Gastrocnemius medialis (tissue), 4 donors: ENCODE measurements at regions not wholly inside any gene's neighbourhood (a gene's known extent, or its start where the extent isn't known, plus 50 kb on each side); places are given as distances from the start of the nearest gene placed in this dataset.

Source experiments
- ATAC-seq, 2 donors: fragments of 150-250 bp; one replicate each; pipeline ENCODE4 v1.9.1; 2016
- DNase-seq, 2 donors: peaks; one replicate each; pipeline ENCODE4 v3.0.0-alpha.2; 2019
- H3K27ac ChIP-seq, 4 donors: fragments of 200-600 bp; sonication (generic); 1 replicate in 1 of 4; 2 replicates in 3 of 4; pipeline ENCODE4 v1.5.1; 2016 to 2018; ENCODE audit warnings: mild to moderate bottlenecking in 2 of 4, moderate library complexity in 1 of 4
- H3K27me3 ChIP-seq, 3 donors: fragments of 200-600 bp; sonication (generic) in 2 of 3; 1 replicate in 1 of 3; 2 replicates in 2 of 3; pipeline versions ENCODE4 v1.5.1 to v1.6.0; 2016 to 2019; ENCODE audit warnings: mild to moderate bottlenecking in 1 of 3, moderate library complexity in 1 of 3
- H3K36me3 ChIP-seq, 2 donors: fragments of 200-600 bp; sonication (generic) in 1 of 2; one replicate each; pipeline ENCODE4 v1.5.1; 2017 to 2018
- H3K4me1 ChIP-seq, 2 donors: fragments of 200-600 bp; sonication (generic) in 1 of 2; one replicate each; pipeline ENCODE4 v1.5.1; 2016 to 2017; ENCODE audit warnings: mild to moderate bottlenecking in 2 of 2
- H3K4me3 ChIP-seq, 4 donors: fragments of 200-600 bp; sonication (generic) in 3 of 4; 1 replicate in 1 of 4; 2 replicates in 3 of 4; pipeline ENCODE4 v1.5.1; 2016 to 2019; ENCODE audit warnings: mild to moderate bottlenecking in 2 of 4
- H3K9me3 ChIP-seq, 3 donors: fragments of 200-600 bp; sonication (generic) in 2 of 3; 1 replicate in 1 of 3; 2 replicates in 2 of 3; pipeline ENCODE4 v1.5.1; 2016 to 2019
- POLR2A ChIP-seq, 2 donors: fragments of 450-650 bp; IDR thresholded peaks; one replicate each; pipeline ENCODE4 v1.6.1; 2017; ENCODE audit warnings: antibody characterized with exemption in 2 of 2, mild to moderate bottlenecking in 2 of 2, moderate library complexity in 2 of 2
- in situ Hi-C, 4 donors: fragments of 200-750 bp; cut with MboI; loops; one replicate each; pipeline versions ENCODE4 v1.15.0 to v1.8.0; 2017; ENCODE audit warnings: low sequenced_read_pairs in 4 of 4
- intact Hi-C: fragments of 100-400 bp; cut with DNase I; formaldehyde crosslinking; loops from one replicate; pipeline ENCODE4 v1.15.1; 2023; ENCODE audit warnings: low total_unique reads
- TF ChIP-seq, protein P1 (sequence below), 5 experiments: fragments of 450-650 bp in 3 of 5; fragments of 200-600 bp in 2 of 5; sonication (generic) in 2 of 5; IDR thresholded peaks in 4 of 5; conservative IDR thresholded peaks in 1 of 5; 1 replicate in 4 of 5; 2 replicates in 1 of 5; pipeline ENCODE4 v1.5.1; 2016 to 2019; ENCODE audit warnings: antibody characterized with exemption in 5 of 5, mild to moderate bottlenecking in 3 of 5, moderate library complexity in 3 of 5

DNA sequence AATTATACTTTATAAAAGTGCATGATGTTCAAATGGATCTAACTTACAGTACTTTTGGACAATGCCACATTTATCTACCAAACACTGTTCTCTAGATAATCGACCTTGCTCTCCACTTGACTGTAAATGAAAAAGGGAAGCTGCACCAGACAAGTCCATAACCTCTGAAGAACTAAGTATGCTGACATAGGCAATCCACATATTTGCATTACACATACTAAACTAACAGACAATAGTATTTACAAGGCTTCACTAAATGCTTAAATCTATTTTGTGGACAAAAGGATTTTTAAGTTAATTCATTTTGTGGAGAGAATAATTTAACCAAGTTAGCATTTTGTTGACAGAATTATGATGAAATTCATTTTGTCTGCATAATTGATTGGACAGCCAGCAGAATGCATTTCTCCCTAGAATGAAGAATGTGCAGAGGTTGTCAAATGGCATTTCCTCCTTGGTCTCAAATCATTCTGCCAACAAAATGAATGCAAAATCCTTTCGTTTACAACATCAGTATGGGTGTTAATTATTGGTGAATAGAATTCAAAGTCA lies 520.9 kb downstream of the CPS1 start:
- TF ChIP-seq, protein P1, sequence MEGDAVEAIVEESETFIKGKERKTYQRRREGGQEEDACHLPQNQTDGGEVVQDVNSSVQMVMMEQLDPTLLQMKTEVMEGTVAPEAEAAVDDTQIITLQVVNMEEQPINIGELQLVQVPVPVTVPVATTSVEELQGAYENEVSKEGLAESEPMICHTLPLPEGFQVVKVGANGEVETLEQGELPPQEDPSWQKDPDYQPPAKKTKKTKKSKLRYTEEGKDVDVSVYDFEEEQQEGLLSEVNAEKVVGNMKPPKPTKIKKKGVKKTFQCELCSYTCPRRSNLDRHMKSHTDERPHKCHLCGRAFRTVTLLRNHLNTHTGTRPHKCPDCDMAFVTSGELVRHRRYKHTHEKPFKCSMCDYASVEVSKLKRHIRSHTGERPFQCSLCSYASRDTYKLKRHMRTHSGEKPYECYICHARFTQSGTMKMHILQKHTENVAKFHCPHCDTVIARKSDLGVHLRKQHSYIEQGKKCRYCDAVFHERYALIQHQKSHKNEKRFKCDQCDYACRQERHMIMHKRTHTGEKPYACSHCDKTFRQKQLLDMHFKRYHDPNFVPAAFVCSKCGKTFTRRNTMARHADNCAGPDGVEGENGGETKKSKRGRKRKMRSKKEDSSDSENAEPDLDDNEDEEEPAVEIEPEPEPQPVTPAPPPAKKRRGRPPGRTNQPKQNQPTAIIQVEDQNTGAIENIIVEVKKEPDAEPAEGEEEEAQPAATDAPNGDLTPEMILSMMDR (IDR thresholded peaks at IDR 0.05 in 4 of 5, conservative IDR thresholded peaks at IDR 0.05 in 1 of 5) = no peak
- TF ChIP-seq POLR2A (IDR thresholded peaks at IDR 0.05) = no peak
- DNase-seq = no peak
- no peaks in the 10 kb centered on the region for H3K9me3 ChIP-seq
- H3K36me3 ChIP-seq = no peaks in the 10 kb centered on the region
- H3K27ac ChIP-seq = no peak overlapping the region
- no peak for ATAC-seq
- no peaks in the 10 kb centered on the region for H3K27me3 ChIP-seq
- no peak overlapping the region for H3K4me3 ChIP-seq
- H3K4me1 ChIP-seq = no peaks in the 10 kb centered on the region
- in situ Hi-C loops (no loop called here), intact Hi-C loops (no loop called here)

DNA sequence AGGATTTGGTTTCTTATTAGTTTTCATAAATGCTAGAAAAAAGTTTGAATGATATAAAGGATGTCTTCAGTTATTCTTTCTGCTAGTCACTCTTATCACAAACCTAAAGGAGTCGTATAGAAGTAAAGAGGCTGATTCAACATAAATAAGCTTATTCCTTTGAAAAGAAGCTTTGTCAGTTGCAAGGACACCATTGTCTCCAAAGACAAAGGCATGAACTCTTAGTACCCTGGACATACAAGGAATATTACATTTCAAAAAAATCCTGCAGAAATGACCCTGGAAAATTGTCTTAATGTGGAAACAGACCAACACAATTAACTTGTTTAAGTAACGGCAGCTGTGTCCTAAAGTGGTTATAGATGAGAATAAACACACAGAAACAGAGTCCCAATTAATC lies 528.0 kb downstream of the CPS1 start:
- no peak for DNase-seq
- intact Hi-C loops = no loop called here

DNA sequence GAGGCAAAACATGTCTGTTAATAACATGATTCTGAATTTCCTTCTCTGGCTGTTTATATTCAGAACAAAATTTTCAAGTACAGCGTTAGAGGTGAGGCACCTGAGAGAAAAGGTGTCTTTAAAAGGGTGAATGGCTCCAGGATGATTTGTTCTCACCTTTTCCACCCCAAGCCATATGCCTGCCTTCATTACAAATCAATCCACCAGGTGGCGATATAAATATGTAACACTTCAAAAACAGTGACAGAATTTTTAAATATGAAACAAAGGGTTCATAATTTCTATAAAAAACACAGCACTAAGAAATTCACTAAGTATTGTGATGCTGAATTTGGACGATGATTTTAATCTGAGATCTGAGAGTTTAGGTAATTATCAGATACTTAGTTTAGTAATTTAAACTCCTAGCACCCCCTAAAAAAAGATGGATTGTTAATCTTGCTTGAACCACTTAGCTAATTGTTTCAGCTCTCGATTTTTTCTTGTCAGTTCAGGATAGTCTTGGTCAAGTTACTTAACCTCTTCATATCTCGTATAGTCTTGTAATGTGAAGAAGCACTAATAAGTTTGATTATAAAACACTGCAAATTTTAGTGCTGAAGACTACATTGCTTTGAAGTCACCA lies 528.8 kb downstream of the CPS1 start:
- no peak overlapping the region for H3K27ac ChIP-seq
- H3K4me1 ChIP-seq = no peaks in the 10 kb centered on the region
- intact Hi-C loops (no loop called here), in situ Hi-C loops (no loop called here)
- TF ChIP-seq, protein P1 (IDR thresholded peaks at IDR 0.05 in 4 of 5, conservative IDR thresholded peaks at IDR 0.05 in 1 of 5) = peak in 3 of 5 experiments; percentile 25 to 48 (median 43)
- TF ChIP-seq POLR2A (IDR thresholded peaks at IDR 0.05) = no peak
- H3K36me3 ChIP-seq = no peaks in the 10 kb centered on the region
- no peaks in the 10 kb centered on the region for H3K27me3 ChIP-seq
- no peak overlapping the region for H3K4me3 ChIP-seq
- DNase-seq = no peak
- no peaks in the 10 kb centered on the region for H3K9me3 ChIP-seq
- no peak for ATAC-seq

More for the DNA sequence above, 528.0 kb downstream of the CPS1 start:
- H3K36me3 ChIP-seq = no peaks in the 10 kb centered on the region
- in situ Hi-C loops = no loop called here
- H3K27me3 ChIP-seq = no peaks in the 10 kb centered on the region
- H3K9me3 ChIP-seq = no peaks in the 10 kb centered on the region
- no peak for ATAC-seq
- TF ChIP-seq, protein P1 (IDR thresholded peaks at IDR 0.05 in 4 of 5, conservative IDR thresholded peaks at IDR 0.05 in 1 of 5) = no peak
- no peak for TF ChIP-seq POLR2A (IDR thresholded peaks at IDR 0.05)
- no peak overlapping the region for H3K27ac ChIP-seq
- H3K4me3 ChIP-seq = no peak overlapping the region
- H3K4me1 ChIP-seq = no peaks in the 10 kb centered on the region

DNA sequence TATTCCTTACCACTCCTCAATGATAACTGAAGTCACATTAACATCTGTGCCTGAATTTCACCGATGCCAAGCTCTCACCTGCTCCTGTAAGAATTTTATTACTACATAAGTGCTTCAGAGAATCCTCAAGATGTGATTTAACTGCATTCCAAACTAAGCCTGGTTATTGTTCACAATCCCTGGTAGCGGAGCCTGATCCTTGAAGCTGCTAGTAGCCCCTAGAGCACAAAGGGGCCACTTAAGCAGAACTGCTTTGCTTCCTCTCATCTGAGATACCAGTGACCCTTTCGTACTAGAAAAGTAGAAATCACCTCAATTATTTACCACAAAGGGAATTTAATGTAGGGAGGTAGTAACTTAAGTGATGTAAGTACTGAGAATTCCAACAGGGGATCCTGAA lies 529.6 kb downstream of the CPS1 start:
- H3K27ac ChIP-seq = no peak overlapping the region
- DNase-seq = no peak
- H3K4me1 ChIP-seq = no peaks in the 10 kb centered on the region
- intact Hi-C loops (no loop called here), in situ Hi-C loops (no loop called here)
- no peak for TF ChIP-seq POLR2A (IDR thresholded peaks at IDR 0.05)
- TF ChIP-seq, protein P1 (IDR thresholded peaks at IDR 0.05 in 4 of 5, conservative IDR thresholded peaks at IDR 0.05 in 1 of 5) = no peak
- no peak overlapping the region for H3K4me3 ChIP-seq
- ATAC-seq = no peak
- no peaks in the 10 kb centered on the region for H3K9me3 ChIP-seq
- H3K27me3 ChIP-seq = no peaks in the 10 kb centered on the region
- H3K36me3 ChIP-seq = no peaks in the 10 kb centered on the region

DNA sequence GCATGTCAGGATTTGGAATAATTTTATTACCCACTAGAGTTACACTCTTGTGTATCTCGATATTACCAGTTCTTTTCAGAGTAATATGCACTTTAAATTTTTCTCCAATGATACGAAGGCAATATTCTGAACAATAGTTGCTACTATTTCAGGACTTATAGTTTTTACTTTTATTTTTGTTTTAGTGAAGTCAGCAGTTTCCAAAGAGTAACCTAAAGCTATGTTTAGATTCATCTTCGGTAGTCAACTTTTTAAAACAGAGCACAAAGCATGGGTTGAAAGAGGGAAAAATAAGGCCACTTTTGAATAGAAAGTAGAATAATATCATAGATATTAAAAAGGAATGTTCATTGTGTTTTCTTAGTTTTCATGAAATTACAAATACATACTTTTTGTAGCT lies 532.7 kb downstream of the CPS1 start:
- intact Hi-C loops = no loop called here

More for the DNA sequence above, 532.7 kb downstream of the CPS1 start:
- in situ Hi-C loops = no loop called here
- H3K27ac ChIP-seq = no peak overlapping the region
- H3K36me3 ChIP-seq = no peaks in the 10 kb centered on the region
- TF ChIP-seq POLR2A (IDR thresholded peaks at IDR 0.05) = no peak
- TF ChIP-seq, protein P1 (IDR thresholded peaks at IDR 0.05 in 4 of 5, conservative IDR thresholded peaks at IDR 0.05 in 1 of 5) = no peak
- ATAC-seq (no peak), DNase-seq (no peak)
- no peak overlapping the region for H3K4me3 ChIP-seq
- H3K4me1 ChIP-seq = no peaks in the 10 kb centered on the region
- H3K9me3 ChIP-seq = no peaks in the 10 kb centered on the region
- H3K27me3 ChIP-seq = no peaks in the 10 kb centered on the region
